SK-N-SH (cell line): ENCODE measurements at regions not wholly inside any gene's neighbourhood (a gene's known extent, or its start where the extent isn't known, plus 50 kb on each side); places are given as distances from the start of the nearest gene placed in this dataset.
A peak's percentile ranks its signal among the peaks of the same experiment; 100 is the strongest.

Source experiments
- CTCF ChIA-PET: fragments of 300-600, 350-600 bp; formaldehyde crosslinking; extraction: SDS; loops from one replicate; lab custom pipeline; 2021; lab: Yijun Ruan, JAX
- POLR2A ChIA-PET: fragments of 350-600 bp; sonication (Branson Sonifier 250); formaldehyde crosslinking; extraction: SDS; loops from one replicate; lab custom pipeline; 2020; ENCODE audit warnings: antibody characterized with exemption, inconsistent platforms; lab: Yijun Ruan, JAX
- DNase-seq: peaks from one replicate; pipeline ENCODE4 v3.0.0; 2012
- H2AFZ ChIP-seq: fragments of 200-600 bp; sonication (generic); 2 replicates; pipeline ENCODE4 v1.8.1; 2016; ENCODE audit warnings: antibody characterized with exemption, mild to moderate bottlenecking, low read depth
- H3F3A ChIP-seq: fragments of 200-600 bp; sonication (generic); replicated peaks from 2 replicates; pipeline ENCODE3; 2016; ENCODE audit warnings: antibody characterized with exemption, mild to moderate bottlenecking; ENCODE audit not compliant: insufficient read depth
- H3K27ac ChIP-seq, 2 experiments: fragments of 200-500 bp in 1 of 2; fragments of 200-600 bp in 1 of 2; sonication (Bioruptor generic) in 1 of 2; sonication (generic), shearing (Covaris generic) in 1 of 2; 2 replicates each; pipeline versions ENCODE4 v1.5.1 to v1.6.1; 2014 to 2016; ENCODE audit warnings: low read depth in 2 of 2, inconsistent platforms in 1 of 2, low read length in 1 of 2, mild to moderate bottlenecking in 1 of 2, mixed read lengths in 1 of 2
- H3K27me3 ChIP-seq: fragments of 200-600 bp; sonication (generic), shearing (Covaris generic); 2 replicates; pipeline ENCODE4 v1.6.1; 2016; ENCODE audit warnings: mixed run types; ENCODE audit not compliant: insufficient read depth
- H3K36me3 ChIP-seq, 2 experiments: fragments of 200-500 bp in 1 of 2; fragments of 200-600 bp in 1 of 2; sonication (Bioruptor generic) in 1 of 2; sonication (generic) in 1 of 2; replicated peaks in 1 of 2; 2 replicates each; pipeline versions ENCODE3 to v1.5.1; 2014 to 2016; ENCODE audit warnings: low read length in 1 of 2, mild to moderate bottlenecking in 1 of 2; ENCODE audit not compliant: insufficient read depth in 2 of 2, control insufficient read depth in 1 of 2
- H3K4me1 ChIP-seq, 2 experiments: fragments of 200-500 bp in 1 of 2; fragments of 200-600 bp in 1 of 2; sonication (Bioruptor generic) in 1 of 2; sonication (generic), shearing (Covaris generic) in 1 of 2; 2 replicates each; pipeline versions ENCODE4 v1.5.1 to v1.6.1; 2014 to 2016; ENCODE audit warnings: low read depth in 1 of 2, low read length in 1 of 2, mixed run types in 1 of 2; ENCODE audit not compliant: insufficient read depth in 2 of 2, control insufficient read depth in 1 of 2
- H3K4me2 ChIP-seq: fragments of 200-600 bp; sonication (generic), shearing (Covaris generic); 2 replicates; pipeline ENCODE4 v1.6.1; 2017; ENCODE audit warnings: mixed run types
- H3K4me3 ChIP-seq, 2 experiments: fragments of 200-500 bp in 1 of 2; fragments of 200-600 bp in 1 of 2; sonication (Bioruptor generic) in 1 of 2; sonication (generic), shearing (Covaris generic) in 1 of 2; 2 replicates each; pipeline versions ENCODE4 v1.5.1 to v1.8.1; 2014 to 2016; ENCODE audit warnings: low read depth in 2 of 2, inconsistent platforms in 1 of 2, low read length in 1 of 2, mild to moderate bottlenecking in 1 of 2, mixed read lengths in 1 of 2, moderate library complexity in 1 of 2
- H3K79me2 ChIP-seq: fragments of 200-600 bp; sonication (generic); 2 replicates; pipeline ENCODE4 v1.8.1; 2017; ENCODE audit warnings: mild to moderate bottlenecking; ENCODE audit not compliant: insufficient read depth
- H3K9ac ChIP-seq: fragments of 200-600 bp; sonication (generic); 2 replicates; pipeline ENCODE4 v1.6.1; 2017; ENCODE audit warnings: mixed run types
- H3K9me2 ChIP-seq: fragments of 200-600 bp; sonication (generic); 2 replicates; pipeline ENCODE4 v1.6.1; 2017; ENCODE audit warnings: mixed run types
- H3K9me3 ChIP-seq: fragments of 200-600 bp; sonication (generic); 2 replicates; pipeline ENCODE4 v1.6.1; 2017; ENCODE audit warnings: mixed run types, mild to moderate bottlenecking, moderate library complexity
- H4K20me1 ChIP-seq: fragments of 200-600 bp; sonication (generic); 2 replicates; pipeline ENCODE4 v1.6.1; 2017; ENCODE audit warnings: mild to moderate bottlenecking, mixed run types; ENCODE audit not compliant: insufficient read depth
- CHD2 ChIP-seq: fragments of 150-350 bp; IDR thresholded peaks from 2 replicates; pipeline ENCODE4 v1.6.1; 2018; ENCODE audit warnings: low read length; ENCODE audit not compliant: partially characterized antibody
- ELF1 ChIP-seq: IDR thresholded peaks from 2 replicates; pipeline ENCODE4 v1.4.0; 2012
- EP300 ChIP-seq, 2 experiments: IDR thresholded peaks; 2 replicates each; pipeline versions ENCODE4 v1.4.0 to v1.6.1; 2012; ENCODE audit warnings: borderline replicate concordance in 1 of 2, low read depth in 1 of 2, low read length in 1 of 2
- EZH2phosphoT487 ChIP-seq: fragments of 200-600 bp; sonication (generic); IDR thresholded peaks from 2 replicates; pipeline ENCODE4 v1.6.1; 2017; ENCODE audit warnings: low read depth, mixed run types, mild to moderate bottlenecking, antibody characterized with exemption, moderate library complexity, borderline replicate concordance
- FOXM1 ChIP-seq: IDR thresholded peaks from 2 replicates; pipeline ENCODE4 v1.4.0; 2012; ENCODE audit warnings: low read depth, mild to moderate bottlenecking
- JUND ChIP-seq: IDR thresholded peaks from 2 replicates; pipeline ENCODE4 v1.4.0; 2012
- MAX ChIP-seq: IDR thresholded peaks from 2 replicates; pipeline ENCODE4 v1.4.0; 2012; ENCODE audit warnings: low read depth
- MEF2A ChIP-seq: IDR thresholded peaks from 2 replicates; pipeline ENCODE4 v1.4.0; 2012; ENCODE audit warnings: low read depth, borderline replicate concordance
- NRF1 ChIP-seq: IDR thresholded peaks from 2 replicates; pipeline ENCODE4 v1.6.1; 2012; ENCODE audit warnings: low read depth, mild to moderate bottlenecking, low read length
- RCOR1 ChIP-seq: fragments of 150-350 bp; IDR thresholded peaks from 2 replicates; pipeline ENCODE4 v1.6.1; 2017; ENCODE audit warnings: antibody characterized with exemption, low read length
- RFX5 ChIP-seq: IDR thresholded peaks from 2 replicates; pipeline ENCODE4 v1.6.1; 2012; ENCODE audit warnings: mild to moderate bottlenecking, improper control_type of control experiment, low read length
- SMC3 ChIP-seq: IDR thresholded peaks from 2 replicates; pipeline ENCODE4 v1.6.1; 2012; ENCODE audit warnings: low read depth, low read length, improper control_type of control experiment
- YY1 ChIP-seq: IDR thresholded peaks from 2 replicates; pipeline ENCODE4 v1.4.0; 2012; ENCODE audit warnings: low read depth, mild to moderate bottlenecking
- WGBS: methylation state at CpG from one replicate; pipeline ENCODE4 v1.1.6; 2017; ENCODE audit warnings: low lambda C conversion rate; 5-methylcytosine and 5-hydroxymethylcytosine counted together
- TF ChIP-seq, protein P1 (sequence below): IDR thresholded peaks from 2 replicates; pipeline ENCODE4 v1.4.0; 2012; ENCODE audit warnings: low read depth, borderline replicate concordance
- TF ChIP-seq, protein P2 (sequence below): fragments of 150-350 bp; IDR thresholded peaks from 2 replicates; pipeline ENCODE4 v1.6.1; 2017; ENCODE audit warnings: antibody characterized with exemption, low read length, low read depth, borderline replicate concordance

DNA sequence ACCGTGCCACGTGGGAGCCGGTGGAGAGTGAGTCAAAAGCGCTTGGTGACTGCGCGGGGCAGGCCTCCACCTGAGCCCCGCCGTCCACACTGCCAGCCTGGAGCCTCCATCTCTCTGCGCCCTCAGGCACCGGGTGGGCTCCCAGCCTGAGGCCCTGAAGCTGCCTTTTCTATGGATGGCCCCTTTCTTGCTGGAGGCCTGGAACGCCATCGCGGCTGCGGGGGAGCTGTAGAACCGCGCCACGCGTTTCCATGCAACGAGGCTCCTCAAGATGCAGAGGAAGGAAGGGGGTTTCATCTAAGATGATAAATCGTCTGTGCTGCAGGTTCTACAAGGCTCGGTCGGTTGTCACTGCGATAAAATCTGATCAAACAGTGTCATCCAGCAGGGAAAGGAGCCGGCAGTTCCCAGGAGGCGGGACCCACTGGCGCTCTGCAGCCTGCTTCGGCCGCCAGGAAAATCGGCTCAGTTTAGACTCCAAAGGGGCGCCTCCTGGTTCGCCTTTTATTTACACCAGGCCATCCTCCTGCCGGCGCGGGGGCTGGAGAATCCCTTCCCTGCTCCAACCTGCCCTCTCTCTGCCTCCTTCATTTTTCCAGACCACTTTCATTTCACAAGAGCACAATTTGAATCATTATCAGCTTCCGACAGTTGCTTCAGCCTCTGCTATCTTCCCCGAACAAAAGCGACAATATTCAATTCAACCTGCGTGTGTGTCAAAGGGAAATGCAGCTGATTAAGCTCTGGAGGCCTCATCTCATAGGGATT lies 624.4 kb downstream of the BRD1 start:
- no peaks in the 10 kb centered on the region for H4K20me1 ChIP-seq
- H3K9me2 ChIP-seq: no peaks in the 10 kb centered on the region
- CTCF ChIA-PET: interaction anchor here (1.4 kb wide), 1 partner anchor 11 kb away, joined by 3 read pairs; no protein-coding TSS in a partner anchor
- H3K4me1 ChIP-seq: no peaks in the 10 kb centered on the region; a peak in 1 of 4 replicates
- TF ChIP-seq SMC3: no peak
- TF ChIP-seq ELF1: no peak
- TF ChIP-seq, protein P1, sequence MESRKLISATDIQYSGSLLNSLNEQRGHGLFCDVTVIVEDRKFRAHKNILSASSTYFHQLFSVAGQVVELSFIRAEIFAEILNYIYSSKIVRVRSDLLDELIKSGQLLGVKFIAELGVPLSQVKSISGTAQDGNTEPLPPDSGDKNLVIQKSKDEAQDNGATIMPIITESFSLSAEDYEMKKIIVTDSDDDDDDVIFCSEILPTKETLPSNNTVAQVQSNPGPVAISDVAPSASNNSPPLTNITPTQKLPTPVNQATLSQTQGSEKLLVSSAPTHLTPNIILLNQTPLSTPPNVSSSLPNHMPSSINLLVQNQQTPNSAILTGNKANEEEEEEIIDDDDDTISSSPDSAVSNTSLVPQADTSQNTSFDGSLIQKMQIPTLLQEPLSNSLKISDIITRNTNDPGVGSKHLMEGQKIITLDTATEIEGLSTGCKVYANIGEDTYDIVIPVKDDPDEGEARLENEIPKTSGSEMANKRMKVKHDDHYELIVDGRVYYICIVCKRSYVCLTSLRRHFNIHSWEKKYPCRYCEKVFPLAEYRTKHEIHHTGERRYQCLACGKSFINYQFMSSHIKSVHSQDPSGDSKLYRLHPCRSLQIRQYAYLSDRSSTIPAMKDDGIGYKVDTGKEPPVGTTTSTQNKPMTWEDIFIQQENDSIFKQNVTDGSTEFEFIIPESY: no peak
- TF ChIP-seq MEF2A: no peak
- H3K9me3 ChIP-seq: no peaks in the 10 kb centered on the region
- H3K79me2 ChIP-seq: no peaks in the 10 kb centered on the region
- H3K27me3 ChIP-seq: no peaks in the 10 kb centered on the region; the same call in 1 of the 2 replicates
- WGBS: 44% methylated on average over 26 of the region's 38 CpGs
- H3K36me3 ChIP-seq: no peaks in the 10 kb centered on the region
- no peak overlapping the region for H3K9ac ChIP-seq
- DNase-seq: peak; percentile 19
- H2AFZ ChIP-seq: no peak overlapping the region
- POLR2A ChIA-PET: no interaction called here
- H3K4me3 ChIP-seq: no peak overlapping the region
- no peak overlapping the region for H3K4me2 ChIP-seq
- H3K27ac ChIP-seq: no peak overlapping the region
- H3F3A ChIP-seq: no peaks in the 10 kb centered on the region

DNA sequence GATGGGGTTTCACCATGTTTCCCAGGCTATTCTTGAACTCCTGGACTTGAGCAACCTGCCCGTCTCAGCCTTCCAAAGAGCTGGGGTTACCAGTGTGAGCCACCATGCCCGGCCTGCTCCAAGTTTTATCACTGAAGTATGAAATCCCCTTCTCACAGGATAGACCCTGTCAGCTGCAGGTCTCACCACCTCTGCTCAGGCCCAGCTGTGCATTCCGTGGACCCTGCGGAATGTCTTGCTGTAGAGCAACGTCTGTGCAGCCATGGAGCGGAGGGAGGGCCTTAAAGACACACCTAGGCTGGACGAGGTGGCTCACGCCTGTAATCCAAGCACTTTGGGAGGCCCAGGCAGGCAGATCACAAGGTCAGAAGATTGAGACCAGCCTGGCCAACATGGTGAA lies 625.4 kb downstream of the BRD1 start:
- Histone ChIP-seq H3K79me2 (no peaks in the 10 kb centered on the region), H2AFZ (no peak overlapping the region), H3K9ac (no peak overlapping the region), H4K20me1 (no peaks in the 10 kb centered on the region), H3K9me3 (no peaks in the 10 kb centered on the region), H3K36me3 (no peaks in the 10 kb centered on the region), H3K4me1 (no peaks in the 10 kb centered on the region; a peak in 1 of 4 replicates), H3K9me2 (no peaks in the 10 kb centered on the region), H3F3A (no peaks in the 10 kb centered on the region), H3K4me3 (no peak overlapping the region), H3K27me3 (no peaks in the 10 kb centered on the region; the same call in 1 of the 2 replicates)
- CTCF ChIA-PET: interaction anchor here (1.0 kb wide), 1 partner anchor 10 kb away, joined by 3 read pairs; no protein-coding TSS in a partner anchor
- WGBS: 46% methylated on average over 5 of the region's 8 CpGs
- no peak for DNase-seq
- POLR2A ChIA-PET: no interaction called here
- TF ChIP-seq MAX: no peak
- TF ChIP-seq NRF1: no peak
- TF ChIP-seq RFX5: no peak
- no peak for TF ChIP-seq YY1
- TF ChIP-seq, protein P2, sequence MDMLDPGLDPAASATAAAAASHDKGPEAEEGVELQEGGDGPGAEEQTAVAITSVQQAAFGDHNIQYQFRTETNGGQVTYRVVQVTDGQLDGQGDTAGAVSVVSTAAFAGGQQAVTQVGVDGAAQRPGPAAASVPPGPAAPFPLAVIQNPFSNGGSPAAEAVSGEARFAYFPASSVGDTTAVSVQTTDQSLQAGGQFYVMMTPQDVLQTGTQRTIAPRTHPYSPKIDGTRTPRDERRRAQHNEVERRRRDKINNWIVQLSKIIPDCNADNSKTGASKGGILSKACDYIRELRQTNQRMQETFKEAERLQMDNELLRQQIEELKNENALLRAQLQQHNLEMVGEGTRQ: no peak
- no peak for TF ChIP-seq EP300 (IDR thresholded peaks at IDR 0.05; ENCODE audit: borderline replicate concordance in 1 of 2, low read depth in 1 of 2, low read length in 1 of 2)
- no peak for TF ChIP-seq JUND
- no peak for TF ChIP-seq CHD2
- no peak for TF ChIP-seq FOXM1
- TF ChIP-seq RCOR1: no peak
- TF ChIP-seq EZH2phosphoT487: no peak
- TF ChIP-seq, all 33 proteins: peak for 0
- Histone ChIP-seq H3K27ac (no peak overlapping the region), H3K4me2 (no peak overlapping the region)
